Sigmoid colon (tissue), 4 donors: ENCODE measurements at regions not wholly inside any gene's neighbourhood (a gene's known extent, or its start where the extent isn't known, plus 50 kb on each side); places are given as distances from the start of the nearest gene placed in this dataset.

Experiments used
- EP300 ChIP-seq, 4 donors: sonication (generic); formaldehyde crosslinking; IDR thresholded peaks; one replicate each; pipeline ENCODE4 v1.6.1; 2017; ENCODE audit warnings: antibody characterized with exemption in 4 of 4
- POLR2A ChIP-seq, 2 donors: fragments of 450-650 bp; IDR thresholded peaks; one replicate each; pipeline ENCODE4 v1.6.1; 2016; ENCODE audit warnings: antibody characterized with exemption in 2 of 2, mild to moderate bottlenecking in 2 of 2, moderate library complexity in 2 of 2
- POLR2AphosphoS5 ChIP-seq, 4 donors: sonication (generic); formaldehyde crosslinking; IDR thresholded peaks; one replicate each; pipeline ENCODE4 v1.6.1; 2017; ENCODE audit warnings: antibody characterized with exemption in 4 of 4
- TF ChIP-seq, protein P1 (sequence below), 4 experiments: fragments of 450-650 bp in 3 of 4; fragments of 200-600 bp in 1 of 4; IDR thresholded peaks; one replicate each; pipeline ENCODE4 v1.5.1; 2016 to 2019; ENCODE audit warnings: antibody characterized with exemption in 4 of 4, mild to moderate bottlenecking in 3 of 4, moderate library complexity in 2 of 4

DNA sequence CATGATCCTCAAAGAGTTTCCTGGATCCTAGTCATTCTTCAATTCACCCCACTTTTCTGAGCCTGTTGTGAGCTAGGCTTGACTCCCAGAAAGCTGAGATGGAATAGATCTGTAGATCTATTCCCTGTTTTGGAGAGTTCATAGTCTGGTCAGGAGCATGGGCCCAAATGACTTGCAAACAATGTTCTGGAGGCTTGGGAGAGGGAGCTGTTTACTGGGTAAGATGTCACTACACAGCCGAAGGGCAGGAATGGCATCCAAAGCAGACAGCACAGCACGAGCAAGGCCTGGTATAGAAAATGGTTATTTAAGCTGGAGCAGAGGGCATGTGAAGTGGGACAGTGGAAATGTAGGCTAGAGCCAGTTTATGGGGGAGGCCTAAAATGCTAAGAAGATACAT, 152.5 kb upstream of the ALDH1B1 start:
- TF ChIP-seq, protein P1, sequence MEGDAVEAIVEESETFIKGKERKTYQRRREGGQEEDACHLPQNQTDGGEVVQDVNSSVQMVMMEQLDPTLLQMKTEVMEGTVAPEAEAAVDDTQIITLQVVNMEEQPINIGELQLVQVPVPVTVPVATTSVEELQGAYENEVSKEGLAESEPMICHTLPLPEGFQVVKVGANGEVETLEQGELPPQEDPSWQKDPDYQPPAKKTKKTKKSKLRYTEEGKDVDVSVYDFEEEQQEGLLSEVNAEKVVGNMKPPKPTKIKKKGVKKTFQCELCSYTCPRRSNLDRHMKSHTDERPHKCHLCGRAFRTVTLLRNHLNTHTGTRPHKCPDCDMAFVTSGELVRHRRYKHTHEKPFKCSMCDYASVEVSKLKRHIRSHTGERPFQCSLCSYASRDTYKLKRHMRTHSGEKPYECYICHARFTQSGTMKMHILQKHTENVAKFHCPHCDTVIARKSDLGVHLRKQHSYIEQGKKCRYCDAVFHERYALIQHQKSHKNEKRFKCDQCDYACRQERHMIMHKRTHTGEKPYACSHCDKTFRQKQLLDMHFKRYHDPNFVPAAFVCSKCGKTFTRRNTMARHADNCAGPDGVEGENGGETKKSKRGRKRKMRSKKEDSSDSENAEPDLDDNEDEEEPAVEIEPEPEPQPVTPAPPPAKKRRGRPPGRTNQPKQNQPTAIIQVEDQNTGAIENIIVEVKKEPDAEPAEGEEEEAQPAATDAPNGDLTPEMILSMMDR (IDR thresholded peaks at IDR 0.05), result no peak
- TF ChIP-seq POLR2A (IDR thresholded peaks at IDR 0.05), result no peak
- TF ChIP-seq POLR2AphosphoS5 (IDR thresholded peaks at IDR 0.05), result no peak
- TF ChIP-seq EP300 (IDR thresholded peaks at IDR 0.05), result no peak
